Naive thymus-derived CD4-positive, alpha-beta T cell (primary cell): ENCODE measurements at regions not wholly inside any gene's neighbourhood (a gene's known extent, or its start where the extent isn't known, plus 50 kb on each side); places are given as distances from the start of the nearest gene placed in this dataset.

Source experiments
- ATAC-seq: fragments of 150-1000 bp; cut with Tn5 transposase; 2 replicates; pipeline ENCODE4 v1.10.0; 2021; ENCODE audit warnings: mild to moderate bottlenecking, moderate library complexity
- CTCF ChIA-PET: fragments of 350-600 bp; sonication (Branson Sonifier 250); formaldehyde crosslinking; loops from one replicate; lab custom pipeline; 2021; ENCODE audit warnings: antibody characterized with exemption; lab: Charles Lee
- POLR2A ChIA-PET: fragments of 350-600 bp; sonication (Branson Sonifier 250); formaldehyde crosslinking; loops from one replicate; lab custom pipeline; 2021; ENCODE audit warnings: antibody characterized with exemption, inconsistent platforms; lab: Charles Lee
- DNase-seq, 9 donors: peaks; one replicate each; pipeline versions ENCODE4 v3.0.0 to v3.0.0-alpha.2; 2020 to 2022; ENCODE audit warnings: mixed read lengths in 1 of 9
- H3K27ac ChIP-seq: one replicate; pipeline ENCODE4 v1.7.0; 2013; ENCODE audit warnings: mild to moderate bottlenecking, low read depth, low read length, moderate library complexity
- H3K27me3 ChIP-seq, 2 donors: one replicate each; pipeline ENCODE4 v1.7.0; 2013; ENCODE audit warnings: low read length in 2 of 2, mild to moderate bottlenecking in 2 of 2, moderate library complexity in 2 of 2; ENCODE audit not compliant: control insufficient read depth in 2 of 2, insufficient read depth in 2 of 2
- H3K36me3 ChIP-seq, 3 experiments: 1 replicate in 2 of 3; 2 replicates in 1 of 3; pipeline ENCODE4 v1.7.0; 2013; ENCODE audit warnings: low read length in 3 of 3, mild to moderate bottlenecking in 3 of 3, moderate library complexity in 1 of 3; ENCODE audit not compliant: insufficient read depth in 3 of 3, control insufficient read depth in 2 of 3
- H3K4me1 ChIP-seq, 2 donors: one replicate each; pipeline ENCODE4 v1.7.0; 2013; ENCODE audit warnings: low read length in 2 of 2, mild to moderate bottlenecking in 2 of 2, moderate library complexity in 1 of 2; ENCODE audit not compliant: control insufficient read depth in 2 of 2, insufficient read depth in 2 of 2
- H3K4me3 ChIP-seq: 2 replicates; pipeline ENCODE4 v1.7.0; 2013; ENCODE audit warnings: mild to moderate bottlenecking, low read length
- H3K9me3 ChIP-seq, 3 experiments: 1 replicate in 2 of 3; 2 replicates in 1 of 3; pipeline ENCODE4 v1.7.0; 2013; ENCODE audit warnings: low read length in 3 of 3; ENCODE audit not compliant: control insufficient read depth in 2 of 3
- H3K27ac Mint-ChIP-seq, 9 donors: one replicate each; pipeline ENCODE4 v1.8.0; 2020 to 2022; ENCODE audit warnings: mixed read lengths in 9 of 9, mild to moderate bottlenecking in 8 of 9, moderate library complexity in 5 of 9, inconsistent platforms in 2 of 9
- H3K27me3 Mint-ChIP-seq, 5 donors: one replicate each; pipeline ENCODE4 v1.8.0; 2021 to 2022; ENCODE audit warnings: mixed read lengths in 5 of 5, mild to moderate bottlenecking in 1 of 5
- H3K36me3 Mint-ChIP-seq, 5 donors: one replicate each; pipeline ENCODE4 v1.8.0; 2020 to 2022; ENCODE audit warnings: mixed read lengths in 5 of 5, mild to moderate bottlenecking in 3 of 5, inconsistent platforms in 1 of 5
- H3K4me1 Mint-ChIP-seq, 7 donors: one replicate each; pipeline ENCODE4 v1.8.0; 2020 to 2022; ENCODE audit warnings: mixed read lengths in 7 of 7, mild to moderate bottlenecking in 3 of 7, inconsistent platforms in 1 of 7
- H3K4me3 Mint-ChIP-seq, 10 donors: one replicate each; pipeline ENCODE4 v1.8.0; 2020 to 2022; ENCODE audit warnings: mild to moderate bottlenecking in 10 of 10, mixed read lengths in 10 of 10, moderate library complexity in 6 of 10, inconsistent platforms in 2 of 10
- H3K9me3 Mint-ChIP-seq, 11 donors: one replicate each; pipeline ENCODE4 v1.8.0; 2020 to 2022; ENCODE audit warnings: mixed read lengths in 11 of 11, mild to moderate bottlenecking in 4 of 11, inconsistent platforms in 1 of 11, moderate library complexity in 1 of 11
- intact Hi-C, 2 donors: fragments of 100-400 bp; cut with micrococcal nuclease; formaldehyde crosslinking; loops; one replicate each; pipeline ENCODE4 v1.15.1; 2023

DNA sequence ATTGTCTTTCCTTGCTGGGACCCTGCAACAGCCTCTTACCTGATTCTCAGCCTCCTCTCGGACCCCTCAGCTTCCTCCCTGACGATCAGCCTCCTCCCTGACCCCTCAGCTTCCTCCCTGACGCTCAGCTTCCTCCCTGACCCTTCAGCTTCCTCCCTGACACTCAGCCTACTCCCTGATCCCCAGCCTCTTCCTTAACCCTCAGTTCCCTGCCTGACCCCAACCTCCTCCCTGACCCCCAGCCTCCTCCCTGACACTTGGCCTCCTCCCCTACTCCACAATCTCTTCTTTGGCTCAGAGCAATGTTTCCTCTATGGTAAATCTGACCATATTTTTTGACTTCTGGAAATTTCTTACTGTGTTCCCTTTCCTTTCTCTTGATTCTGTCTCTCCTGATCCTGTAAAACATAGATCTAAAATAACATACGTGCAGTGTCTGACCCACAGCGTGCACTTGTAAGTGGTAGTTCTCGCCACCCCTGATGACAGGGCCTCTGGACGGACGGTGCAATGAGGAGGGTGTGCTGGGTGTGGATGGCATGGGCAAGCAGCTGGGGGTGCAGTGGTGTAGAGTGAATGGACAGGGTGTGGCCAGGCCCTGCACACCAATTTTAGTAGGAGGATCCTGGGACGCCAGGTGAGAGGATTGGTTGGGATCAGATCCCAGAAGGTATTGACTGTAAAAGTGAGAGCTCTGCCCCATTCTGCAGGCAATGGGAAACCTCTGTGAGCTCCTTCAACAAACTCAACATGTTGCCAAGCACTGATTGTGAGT lies 264.1 kb downstream of the FOXD2 start:
- ATAC-seq (no peak), DNase-seq (no peak)
- Mint-ChIP-seq H3K9me3 (no peaks in the 10 kb centered on the region), H3K4me1 (peaks cover 0 to 3% (median 0%) of the 10 kb centered on the region in 7 donors), H3K27me3 (peaks cover 10 to 27% (median 21%) of the 10 kb centered on the region in 5 donors), H3K27ac (no peak overlapping the region), H3K4me3 (no peak overlapping the region), H3K36me3 (no peaks in the 10 kb centered on the region)
- intact Hi-C loops: no loop called here
- Histone ChIP-seq H3K36me3 (no peaks in the 10 kb centered on the region), H3K9me3 (no peaks in the 10 kb centered on the region), H3K4me1 (no peaks in the 10 kb centered on the region), H3K4me3 (no peak overlapping the region), H3K27me3 (no peaks in the 10 kb centered on the region), H3K27ac (no peak overlapping the region)
- CTCF ChIA-PET: no interaction called here
- POLR2A ChIA-PET: no interaction called here

DNA sequence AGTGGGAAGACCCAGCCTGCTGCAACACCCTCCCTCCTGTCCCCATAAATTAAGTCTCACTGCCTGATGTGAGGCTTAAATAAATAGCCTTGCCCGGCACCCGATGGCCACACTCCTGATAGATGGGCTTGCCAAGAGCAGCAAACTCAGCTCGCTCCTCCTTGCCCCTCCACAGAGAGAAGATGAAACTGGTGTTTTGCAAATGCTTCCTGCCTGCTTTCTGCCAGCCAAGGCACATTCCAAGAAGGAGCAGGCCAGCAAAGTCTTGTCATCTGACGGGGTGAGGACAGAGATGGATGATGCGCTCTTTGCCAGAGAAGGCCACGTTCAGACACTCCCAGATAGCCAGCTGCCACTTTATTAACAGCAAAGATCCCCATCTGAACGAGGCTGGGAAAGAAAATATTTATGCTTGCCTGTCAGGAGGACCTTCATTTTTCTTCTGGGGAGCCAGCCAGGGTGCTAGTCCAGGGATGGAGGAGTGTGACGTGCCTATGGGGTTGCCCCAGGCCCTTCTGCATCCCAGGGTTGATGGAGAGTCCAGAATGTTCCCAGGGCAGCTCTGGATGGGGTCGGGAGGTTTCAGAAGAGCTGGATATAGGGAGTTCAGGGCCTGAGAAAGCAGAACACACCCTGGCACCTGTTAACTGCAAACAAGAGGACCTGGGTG lies 265.4 kb downstream of the FOXD2 start:
- Mint-ChIP-seq H3K4me1 (peaks cover 0 to 4% (median 4%) of the 10 kb centered on the region in 7 donors), H3K4me3 (no peak overlapping the region), H3K36me3 (no peaks in the 10 kb centered on the region), H3K27me3 (peaks cover 10 to 38% (median 33%) of the 10 kb centered on the region in 5 donors), H3K9me3 (no peaks in the 10 kb centered on the region), H3K27ac (no peak overlapping the region)
- ATAC-seq (no peak), DNase-seq (no peak)
- Histone ChIP-seq H3K9me3 (no peaks in the 10 kb centered on the region), H3K36me3 (no peaks in the 10 kb centered on the region), H3K4me3 (no peak overlapping the region), H3K4me1 (no peaks in the 10 kb centered on the region), H3K27me3 (no peaks in the 10 kb centered on the region), H3K27ac (no peak overlapping the region)
- intact Hi-C loops: no loop called here
- ChIA-PET POLR2A (no interaction called here), CTCF (interaction anchor here (1.6 kb wide), 1 partner anchor 266 kb away, joined by 4 read pairs; the partner anchor contains the start of gene FOXD2)

DNA sequence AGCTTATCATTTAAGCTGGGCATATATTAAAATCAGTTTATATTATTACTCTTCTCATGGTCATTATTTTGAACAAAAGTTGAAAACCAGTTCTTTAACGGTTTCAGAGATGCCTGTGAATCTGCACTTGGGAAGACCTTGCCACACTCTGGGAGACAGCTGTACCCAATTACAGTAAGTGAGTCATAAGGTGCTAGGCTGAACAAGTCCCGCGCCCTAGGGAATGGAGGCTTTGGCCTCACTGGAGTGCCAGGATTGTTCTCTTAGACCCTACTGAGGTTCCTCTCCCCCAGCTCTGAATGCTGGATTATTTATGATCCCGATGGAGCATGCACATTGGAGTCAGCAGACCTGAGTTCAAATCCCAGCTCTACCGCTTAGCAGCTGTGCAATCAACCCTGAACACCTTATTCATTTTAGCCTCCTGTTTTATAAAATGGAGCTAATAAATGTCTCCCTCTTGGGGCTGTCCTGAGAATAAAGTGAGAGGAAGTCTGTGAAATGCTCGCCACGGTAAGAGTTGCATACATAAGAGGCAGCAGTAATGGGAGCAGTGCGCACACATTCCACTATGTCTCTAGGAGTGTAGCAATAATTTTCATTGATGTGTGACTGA lies 266.2 kb downstream of the FOXD2 start:
- Mint-ChIP-seq H3K36me3 (no peaks in the 10 kb centered on the region), H3K27me3 (peaks cover 10 to 44% (median 33%) of the 10 kb centered on the region in 5 donors), H3K9me3 (no peaks in the 10 kb centered on the region), H3K27ac (no peak overlapping the region), H3K4me3 (no peak overlapping the region), H3K4me1 (peaks cover 0 to 5% (median 4%) of the 10 kb centered on the region in 7 donors)
- H3K4me3 ChIP-seq: no peak overlapping the region
- H3K4me1 ChIP-seq: no peaks in the 10 kb centered on the region
- CTCF ChIA-PET: interaction anchor here (1.6 kb wide), 1 partner anchor 267 kb away, joined by 4 read pairs; the partner anchor contains the start of gene FOXD2
- no peak overlapping the region for H3K27ac ChIP-seq
- ATAC-seq (no peak), DNase-seq (no peak)
- H3K9me3 ChIP-seq: no peaks in the 10 kb centered on the region
- POLR2A ChIA-PET: no interaction called here
- H3K27me3 ChIP-seq: no peaks in the 10 kb centered on the region
- H3K36me3 ChIP-seq: no peaks in the 10 kb centered on the region
- intact Hi-C loops: no loop called here

DNA sequence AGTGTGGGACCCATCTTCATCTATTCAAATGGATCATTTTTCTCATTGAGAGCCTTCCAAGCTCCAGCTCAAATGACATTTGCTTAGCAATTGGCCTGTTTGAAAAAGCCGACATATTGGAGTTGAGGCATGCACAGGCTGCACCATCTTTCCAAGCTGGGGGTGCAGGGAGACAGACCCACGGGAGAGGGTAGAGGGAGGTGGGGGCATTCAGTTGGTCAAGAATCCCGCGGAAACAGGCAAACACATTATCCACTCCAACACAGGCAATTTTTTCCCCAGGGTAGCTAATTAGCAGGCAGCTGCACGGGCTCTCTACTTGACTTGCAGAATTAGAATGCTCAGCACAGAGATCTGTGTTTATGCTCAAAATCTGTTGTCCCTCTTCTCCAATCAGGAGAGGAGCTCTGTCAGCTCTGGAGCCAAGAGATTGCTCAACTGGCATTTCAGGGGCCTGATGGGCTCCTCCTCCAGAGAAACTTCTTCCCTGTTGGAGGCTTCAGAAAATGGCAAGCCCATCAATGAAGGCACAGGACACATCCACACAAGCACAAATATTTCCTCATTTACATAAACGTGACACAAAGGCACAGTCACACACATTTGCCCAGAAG lies 267.8 kb downstream of the FOXD2 start:
- H3K4me1 Mint-ChIP-seq: peaks cover 0 to 12% (median 5%) of the 10 kb centered on the region in 7 donors
- no peak overlapping the region for H3K4me3 Mint-ChIP-seq
- no peaks in the 10 kb centered on the region for H3K36me3 Mint-ChIP-seq
- peak overlapping the region in 1 of 9 donors; percentile 38 for H3K27ac Mint-ChIP-seq
- Histone ChIP-seq H3K4me3 (no peak overlapping the region), H3K27ac (no peak overlapping the region), H3K4me1 (peaks cover 8 to 9% of the 10 kb centered on the region in 2 donors), H3K36me3 (no peaks in the 10 kb centered on the region), H3K27me3 (peaks cover under 1 to 9% of the 10 kb centered on the region in 2 donors), H3K9me3 (no peaks in the 10 kb centered on the region)
- intact Hi-C loops: loop anchor here in 1 of 2 donors (5.0 kb wide), 1 partner anchor 473 kb away; the partner anchor contains the start of gene TAL1
- ChIA-PET CTCF (no interaction called here), POLR2A (no interaction called here)
- ATAC-seq: no peak
- H3K9me3 Mint-ChIP-seq: no peaks in the 10 kb centered on the region
- H3K27me3 Mint-ChIP-seq: peaks cover 13 to 57% (median 36%) of the 10 kb centered on the region in 5 donors
- no peak for DNase-seq

DNA sequence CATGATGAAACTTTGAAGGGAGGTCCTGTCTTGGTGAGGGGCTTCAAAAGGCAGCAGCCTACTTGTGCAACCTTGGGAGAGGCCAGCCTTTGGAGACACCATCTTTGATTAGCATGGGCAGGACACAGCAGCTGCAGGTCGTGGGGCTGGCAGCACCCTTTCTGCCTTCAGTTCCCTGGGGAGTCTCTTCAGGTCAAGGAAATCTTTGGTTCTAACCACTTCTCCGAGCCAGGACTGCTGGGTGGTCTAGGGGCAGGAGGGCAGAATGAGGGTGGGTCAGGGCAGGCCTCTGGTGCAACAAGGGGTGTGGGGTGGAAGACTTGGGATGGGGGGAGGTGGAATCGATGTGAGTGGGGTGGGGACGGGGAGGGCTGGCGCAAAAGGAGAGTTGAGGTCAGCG lies 269.7 kb downstream of the FOXD2 start:
- Histone ChIP-seq H3K36me3 (no peaks in the 10 kb centered on the region), H3K27me3 (peaks cover 5 to 20% of the 10 kb centered on the region in 2 donors), H3K4me3 (no peak overlapping the region), H3K27ac (no peak overlapping the region), H3K4me1 (peaks cover 8 to 10% of the 10 kb centered on the region in 2 donors), H3K9me3 (no peaks in the 10 kb centered on the region)
- intact Hi-C loops: loop anchor here in 1 of 2 donors (5.0 kb wide), 1 partner anchor 475 kb away; the partner anchor contains the start of gene TAL1
- DNase-seq (no peak), ATAC-seq (no peak)
- Mint-ChIP-seq H3K4me1 (peaks cover 0 to 12% (median 5%) of the 10 kb centered on the region in 7 donors), H3K27ac (no peak overlapping the region), H3K4me3 (peak overlapping the region in 2 of 10 donors; percentile 5 to 33), H3K36me3 (no peaks in the 10 kb centered on the region), H3K9me3 (no peaks in the 10 kb centered on the region), H3K27me3 (peaks cover 26 to 72% (median 50%) of the 10 kb centered on the region in 5 donors)
- ChIA-PET CTCF (no interaction called here), POLR2A (no interaction called here)

DNA sequence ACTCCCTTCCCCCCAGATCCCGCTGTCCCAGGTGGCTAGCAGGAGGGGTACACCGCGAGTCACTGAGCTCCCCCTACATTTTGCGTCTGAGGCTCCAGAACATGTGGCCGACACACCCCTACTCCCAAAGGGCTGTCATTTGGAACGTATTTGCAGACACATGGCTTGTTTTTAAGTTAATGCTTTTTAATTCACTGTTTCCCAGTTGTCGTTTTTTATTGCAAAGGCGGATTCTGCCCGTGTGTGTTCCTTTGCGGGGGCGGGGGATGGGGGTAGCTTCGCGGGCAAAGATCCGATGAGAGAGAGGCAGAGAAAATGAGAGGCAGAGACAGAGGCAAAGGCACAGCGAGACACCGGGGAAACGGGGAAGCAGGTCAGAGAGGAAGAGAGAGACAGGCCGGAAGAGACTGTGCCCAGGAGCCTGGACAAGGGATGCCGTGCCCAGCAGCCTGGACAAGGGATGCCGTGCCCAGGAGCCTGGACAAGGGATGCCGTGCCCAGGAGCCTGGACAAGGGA lies 270.2 kb downstream of the FOXD2 start:
- no peaks in the 10 kb centered on the region for H3K36me3 ChIP-seq
- peaks cover 8 to 10% of the 10 kb centered on the region in 2 donors for H3K4me1 ChIP-seq
- ChIA-PET POLR2A (no interaction called here), CTCF (no interaction called here)
- H3K27ac Mint-ChIP-seq: peak overlapping the region in 1 of 9 donors; percentile 46
- peaks cover 0 to 1% (median 0%) of the 10 kb centered on the region in 11 donors for H3K9me3 Mint-ChIP-seq
- H3K9me3 ChIP-seq: no peaks in the 10 kb centered on the region
- H3K36me3 Mint-ChIP-seq: no peaks in the 10 kb centered on the region
- H3K4me3 ChIP-seq: no peak overlapping the region
- ATAC-seq (no peak), DNase-seq (no peak)
- H3K4me1 Mint-ChIP-seq: peaks cover 0 to 12% (median 5%) of the 10 kb centered on the region in 7 donors
- peaks cover 31 to 78% (median 56%) of the 10 kb centered on the region in 5 donors for H3K27me3 Mint-ChIP-seq
- H3K27me3 ChIP-seq: peaks cover 5 to 20% of the 10 kb centered on the region in 2 donors
- intact Hi-C loops: loop anchor here in 1 of 2 donors (5.0 kb wide), 1 partner anchor 476 kb away; the partner anchor contains the start of gene TAL1
- H3K4me3 Mint-ChIP-seq: peak overlapping the region in 5 of 10 donors; percentile 7 to 75 (median 45)
- no peak overlapping the region for H3K27ac ChIP-seq
